HEK293 (cell line): ENCODE measurements at regions not wholly inside any gene's neighbourhood (a gene's known extent, or its start where the extent isn't known, plus 50 kb on each side); places are given as distances from the start of the nearest gene placed in this dataset.

Source experiments
- PRDM4 ChIP-seq: fragments of 450-650 bp; formaldehyde crosslinking; IDR thresholded peaks from 2 replicates; pipeline ENCODE4 v1.5.1; 2017; ENCODE audit warnings: missing biosample characterization, missing genetic modification characterization
- TCF7L2 ChIP-seq: IDR thresholded peaks from 2 replicates; pipeline ENCODE4 v1.6.1; 2011; ENCODE audit warnings: low read depth, mild to moderate bottlenecking, inconsistent platforms, low read length, moderate library complexity, borderline replicate concordance
- YY1 ChIP-seq: fragments of 450-650 bp; formaldehyde crosslinking; IDR thresholded peaks from 2 replicates; pipeline ENCODE4 v1.5.1; 2018; ENCODE audit warnings: missing biosample characterization, missing genetic modification characterization
- ZNF549 ChIP-seq: fragments of 450-650 bp; IDR thresholded peaks from 2 replicates; pipeline ENCODE4 v1.5.1; 2018; ENCODE audit warnings: missing biosample characterization, missing genetic modification characterization, mild to moderate bottlenecking, inconsistent platforms, moderate library complexity
- TF ChIP-seq, protein P1 (sequence below): fragments of 450-650 bp; formaldehyde crosslinking; IDR thresholded peaks from 2 replicates; pipeline ENCODE4 v1.5.1; 2016; ENCODE audit warnings: missing biosample characterization, missing genetic modification characterization
- TF ChIP-seq, protein P2 (sequence below): fragments of 450-650 bp; formaldehyde crosslinking; IDR thresholded peaks from 2 replicates; pipeline ENCODE4 v1.5.1; 2016; ENCODE audit warnings: missing biosample characterization, missing genetic modification characterization
- TF ChIP-seq, protein P3 (sequence below): fragments of 450-650 bp; formaldehyde crosslinking; IDR thresholded peaks from 2 replicates; pipeline ENCODE4 v1.5.1; 2017; ENCODE audit warnings: missing biosample characterization, missing genetic modification characterization

DNA sequence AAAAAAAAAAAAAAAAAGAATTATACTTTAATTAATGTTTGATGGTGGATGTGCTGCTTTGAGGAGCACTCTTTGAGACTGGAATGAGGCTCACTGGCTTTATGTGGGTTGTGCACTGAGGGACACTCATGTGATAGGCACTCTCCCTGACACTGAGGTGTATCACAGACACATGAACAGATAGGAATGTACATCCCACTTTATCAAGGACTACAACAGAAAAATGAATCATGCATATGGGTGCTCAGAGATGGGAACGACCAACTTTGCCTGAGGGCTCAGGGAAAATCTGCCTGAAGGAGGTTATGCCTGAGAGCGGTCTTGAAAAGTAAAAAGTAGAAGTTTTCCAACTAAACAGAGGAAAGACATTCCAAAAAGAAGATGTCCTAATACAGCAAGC lies 97.7 kb upstream of the RBPJ start:
- no peak for TF ChIP-seq YY1 (tag by site-specific recombination)
- TF ChIP-seq, protein P1, sequence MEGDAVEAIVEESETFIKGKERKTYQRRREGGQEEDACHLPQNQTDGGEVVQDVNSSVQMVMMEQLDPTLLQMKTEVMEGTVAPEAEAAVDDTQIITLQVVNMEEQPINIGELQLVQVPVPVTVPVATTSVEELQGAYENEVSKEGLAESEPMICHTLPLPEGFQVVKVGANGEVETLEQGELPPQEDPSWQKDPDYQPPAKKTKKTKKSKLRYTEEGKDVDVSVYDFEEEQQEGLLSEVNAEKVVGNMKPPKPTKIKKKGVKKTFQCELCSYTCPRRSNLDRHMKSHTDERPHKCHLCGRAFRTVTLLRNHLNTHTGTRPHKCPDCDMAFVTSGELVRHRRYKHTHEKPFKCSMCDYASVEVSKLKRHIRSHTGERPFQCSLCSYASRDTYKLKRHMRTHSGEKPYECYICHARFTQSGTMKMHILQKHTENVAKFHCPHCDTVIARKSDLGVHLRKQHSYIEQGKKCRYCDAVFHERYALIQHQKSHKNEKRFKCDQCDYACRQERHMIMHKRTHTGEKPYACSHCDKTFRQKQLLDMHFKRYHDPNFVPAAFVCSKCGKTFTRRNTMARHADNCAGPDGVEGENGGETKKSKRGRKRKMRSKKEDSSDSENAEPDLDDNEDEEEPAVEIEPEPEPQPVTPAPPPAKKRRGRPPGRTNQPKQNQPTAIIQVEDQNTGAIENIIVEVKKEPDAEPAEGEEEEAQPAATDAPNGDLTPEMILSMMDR (tag by site-specific recombination), result no peak
- TF ChIP-seq, protein P2, sequence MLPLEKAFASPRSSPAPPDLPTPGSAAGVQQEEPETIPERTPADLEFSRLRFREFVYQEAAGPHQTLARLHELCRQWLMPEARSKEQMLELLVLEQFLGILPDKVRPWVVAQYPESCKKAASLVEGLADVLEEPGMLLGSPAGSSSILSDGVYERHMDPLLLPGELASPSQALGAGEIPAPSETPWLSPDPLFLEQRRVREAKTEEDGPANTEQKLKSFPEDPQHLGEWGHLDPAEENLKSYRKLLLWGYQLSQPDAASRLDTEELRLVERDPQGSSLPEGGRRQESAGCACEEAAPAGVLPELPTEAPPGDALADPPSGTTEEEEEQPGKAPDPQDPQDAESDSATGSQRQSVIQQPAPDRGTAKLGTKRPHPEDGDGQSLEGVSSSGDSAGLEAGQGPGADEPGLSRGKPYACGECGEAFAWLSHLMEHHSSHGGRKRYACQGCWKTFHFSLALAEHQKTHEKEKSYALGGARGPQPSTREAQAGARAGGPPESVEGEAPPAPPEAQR (tag by site-specific recombination), result no peak
- TF ChIP-seq, protein P3, sequence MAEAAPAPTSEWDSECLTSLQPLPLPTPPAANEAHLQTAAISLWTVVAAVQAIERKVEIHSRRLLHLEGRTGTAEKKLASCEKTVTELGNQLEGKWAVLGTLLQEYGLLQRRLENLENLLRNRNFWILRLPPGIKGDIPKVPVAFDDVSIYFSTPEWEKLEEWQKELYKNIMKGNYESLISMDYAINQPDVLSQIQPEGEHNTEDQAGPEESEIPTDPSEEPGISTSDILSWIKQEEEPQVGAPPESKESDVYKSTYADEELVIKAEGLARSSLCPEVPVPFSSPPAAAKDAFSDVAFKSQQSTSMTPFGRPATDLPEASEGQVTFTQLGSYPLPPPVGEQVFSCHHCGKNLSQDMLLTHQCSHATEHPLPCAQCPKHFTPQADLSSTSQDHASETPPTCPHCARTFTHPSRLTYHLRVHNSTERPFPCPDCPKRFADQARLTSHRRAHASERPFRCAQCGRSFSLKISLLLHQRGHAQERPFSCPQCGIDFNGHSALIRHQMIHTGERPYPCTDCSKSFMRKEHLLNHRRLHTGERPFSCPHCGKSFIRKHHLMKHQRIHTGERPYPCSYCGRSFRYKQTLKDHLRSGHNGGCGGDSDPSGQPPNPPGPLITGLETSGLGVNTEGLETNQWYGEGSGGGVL (tag by site-specific recombination), result no peak
- TF ChIP-seq PRDM4, result no peak
- TF ChIP-seq ZNF549 (tag by site-specific recombination), result no peak
- TF ChIP-seq TCF7L2, result no peak
